ENCODE measurements at regions not wholly inside any gene's neighbourhood (a gene's known extent, or its start where the extent isn't known, plus 50 kb on each side); places are given as distances from the start of the nearest gene placed in this dataset.

DNA sequence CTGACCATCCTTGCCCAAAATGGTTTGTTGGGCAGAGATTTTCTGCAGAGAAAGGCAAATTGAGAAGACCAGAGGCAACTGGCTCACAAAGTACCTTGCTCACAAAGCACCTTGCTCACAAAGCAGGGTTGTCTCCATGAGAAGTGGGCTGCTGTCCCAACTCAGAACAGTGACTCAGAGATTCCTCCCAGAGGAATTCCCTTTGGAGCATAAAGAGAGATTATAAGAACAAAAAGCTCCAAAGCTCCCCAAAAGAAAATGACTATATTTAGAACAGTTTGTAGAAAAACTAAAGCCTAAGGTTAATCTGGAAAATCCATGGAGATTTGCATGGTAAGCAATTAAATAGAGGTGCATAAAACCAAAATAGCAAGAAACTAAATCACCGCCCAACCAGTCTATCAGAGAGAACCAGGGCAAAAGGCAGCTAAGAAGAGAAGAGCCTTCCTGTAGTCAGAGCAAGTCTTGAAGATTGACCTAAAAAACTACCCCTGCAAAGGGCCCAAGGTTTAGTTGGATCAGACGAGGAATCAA, 731.4 kb downstream of the FAT4 start:
- no peak overlapping the region for H3K4me3 ChIP-seq (ENCODE audit: low read depth, low read length)
- TF ChIP-seq, protein P1, sequence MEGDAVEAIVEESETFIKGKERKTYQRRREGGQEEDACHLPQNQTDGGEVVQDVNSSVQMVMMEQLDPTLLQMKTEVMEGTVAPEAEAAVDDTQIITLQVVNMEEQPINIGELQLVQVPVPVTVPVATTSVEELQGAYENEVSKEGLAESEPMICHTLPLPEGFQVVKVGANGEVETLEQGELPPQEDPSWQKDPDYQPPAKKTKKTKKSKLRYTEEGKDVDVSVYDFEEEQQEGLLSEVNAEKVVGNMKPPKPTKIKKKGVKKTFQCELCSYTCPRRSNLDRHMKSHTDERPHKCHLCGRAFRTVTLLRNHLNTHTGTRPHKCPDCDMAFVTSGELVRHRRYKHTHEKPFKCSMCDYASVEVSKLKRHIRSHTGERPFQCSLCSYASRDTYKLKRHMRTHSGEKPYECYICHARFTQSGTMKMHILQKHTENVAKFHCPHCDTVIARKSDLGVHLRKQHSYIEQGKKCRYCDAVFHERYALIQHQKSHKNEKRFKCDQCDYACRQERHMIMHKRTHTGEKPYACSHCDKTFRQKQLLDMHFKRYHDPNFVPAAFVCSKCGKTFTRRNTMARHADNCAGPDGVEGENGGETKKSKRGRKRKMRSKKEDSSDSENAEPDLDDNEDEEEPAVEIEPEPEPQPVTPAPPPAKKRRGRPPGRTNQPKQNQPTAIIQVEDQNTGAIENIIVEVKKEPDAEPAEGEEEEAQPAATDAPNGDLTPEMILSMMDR (IDR thresholded peaks at IDR 0.05; ENCODE audit: borderline replicate concordance, insufficient read depth, low read depth, low read length) = no peak

DNA sequence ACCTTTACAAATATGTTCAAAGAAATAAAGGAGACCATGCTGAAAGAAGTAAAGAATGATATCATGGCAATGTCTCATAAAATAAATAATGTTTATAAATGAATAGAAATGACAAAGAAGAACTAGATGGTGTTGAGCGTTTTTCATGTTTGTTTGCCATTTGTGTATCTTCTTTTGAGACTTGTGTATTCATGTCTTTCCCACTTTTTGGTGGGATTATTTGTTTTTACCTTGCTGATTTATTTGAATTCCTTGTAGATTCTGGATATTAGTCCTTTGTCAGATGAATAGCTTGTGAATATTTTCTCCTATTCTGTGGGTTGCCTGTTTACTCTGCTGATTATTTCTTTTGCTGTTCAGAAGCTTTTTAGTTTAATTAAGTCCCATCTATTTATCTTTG, 732.4 kb downstream of the FAT4 start:
- TF ChIP-seq, protein P1 (IDR thresholded peaks at IDR 0.05; ENCODE audit: borderline replicate concordance, insufficient read depth, low read depth, low read length) = no peak
- H3K4me3 ChIP-seq (ENCODE audit: low read depth, low read length) = no peak overlapping the region

DNA sequence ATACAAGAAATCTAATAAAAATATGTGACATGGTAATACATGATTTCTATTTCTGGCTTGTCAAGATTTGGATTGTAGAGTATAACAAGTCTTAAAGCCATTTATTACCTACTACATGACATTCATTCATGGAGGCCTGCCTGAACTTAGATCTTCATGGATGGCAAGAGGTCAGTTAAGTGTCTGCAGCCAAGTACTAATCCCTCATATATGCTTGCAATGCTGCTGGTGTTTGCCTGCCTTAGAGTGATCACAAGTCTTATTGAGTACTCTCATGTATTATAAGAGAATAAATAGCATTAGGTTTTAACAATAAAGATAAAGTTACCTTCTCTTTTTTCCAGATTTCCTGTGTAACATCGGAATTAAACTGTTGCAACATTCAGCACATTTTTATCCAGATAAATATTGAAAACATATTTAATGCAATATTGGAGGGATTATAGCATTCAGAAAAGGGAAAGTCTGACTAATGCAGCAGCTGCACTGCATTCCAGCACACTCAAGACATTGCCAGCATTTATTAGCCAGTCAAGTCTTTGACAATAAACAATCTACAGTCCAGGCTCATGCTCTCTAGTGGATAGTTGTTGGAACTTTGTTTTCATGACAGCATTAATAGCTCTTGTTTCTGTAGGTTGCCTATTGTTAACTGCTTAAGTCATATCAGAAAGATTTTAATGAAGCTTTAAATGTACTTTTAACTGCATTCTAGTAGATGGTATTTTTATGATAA, 737.1 kb downstream of the FAT4 start:
- TF ChIP-seq, protein P1 (IDR thresholded peaks at IDR 0.05; ENCODE audit: borderline replicate concordance, insufficient read depth, low read depth, low read length) = no peak
- no peak overlapping the region for H3K4me3 ChIP-seq (ENCODE audit: low read depth, low read length)

DNA sequence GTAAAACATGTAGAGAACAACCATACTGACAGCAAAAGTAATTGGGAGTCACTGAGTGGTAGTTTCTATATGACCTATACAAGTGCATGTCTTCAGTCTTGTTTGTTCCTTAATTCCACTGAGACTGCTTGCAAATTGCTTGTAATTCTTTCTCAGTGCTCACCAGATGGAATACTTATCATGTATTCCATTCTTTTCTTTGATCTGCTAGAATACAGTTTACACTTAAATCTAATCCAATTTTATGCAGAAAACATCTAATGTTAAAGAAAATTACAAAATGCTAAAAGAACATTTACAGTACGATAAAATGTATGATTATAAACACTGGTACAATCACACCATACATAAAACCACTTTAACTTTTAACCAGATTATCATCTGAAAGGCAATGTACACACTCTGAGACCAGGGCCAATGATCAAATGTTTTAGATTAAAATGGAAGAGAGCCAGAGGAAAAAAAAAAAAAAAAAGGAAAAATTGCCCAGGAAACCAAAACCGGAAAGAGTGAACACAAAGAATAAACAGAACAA, 741.4 kb downstream of the FAT4 start:
- TF ChIP-seq, protein P1 (IDR thresholded peaks at IDR 0.05; ENCODE audit: borderline replicate concordance, insufficient read depth, low read depth, low read length) = no peak

DNA sequence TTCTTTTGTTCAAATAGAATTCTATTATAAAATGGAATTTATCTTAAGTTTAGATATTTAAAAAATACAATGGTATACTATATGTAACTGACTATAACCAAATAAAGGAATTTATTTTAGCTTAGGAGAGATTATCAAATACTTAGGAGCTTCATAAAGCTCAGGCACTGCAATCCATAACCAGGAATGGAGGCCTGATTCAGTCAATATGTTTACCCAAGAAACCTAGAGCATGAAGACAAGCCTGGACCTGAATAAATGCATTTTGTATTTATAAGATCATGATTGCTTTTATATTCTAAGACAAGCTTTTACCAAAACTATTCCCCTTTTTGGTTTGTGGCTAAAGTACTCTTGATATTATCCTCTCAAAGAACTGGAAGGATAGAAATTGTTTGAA, 742.6 kb downstream of the FAT4 start:
- H3K4me3 ChIP-seq (ENCODE audit: low read depth, low read length) = no peak overlapping the region
- TF ChIP-seq, protein P1 (IDR thresholded peaks at IDR 0.05; ENCODE audit: borderline replicate concordance, insufficient read depth, low read depth, low read length) = no peak

More for the DNA sequence above, 741.4 kb downstream of the FAT4 start:
- H3K4me3 ChIP-seq (ENCODE audit: low read depth, low read length) = no peak overlapping the region

DNA sequence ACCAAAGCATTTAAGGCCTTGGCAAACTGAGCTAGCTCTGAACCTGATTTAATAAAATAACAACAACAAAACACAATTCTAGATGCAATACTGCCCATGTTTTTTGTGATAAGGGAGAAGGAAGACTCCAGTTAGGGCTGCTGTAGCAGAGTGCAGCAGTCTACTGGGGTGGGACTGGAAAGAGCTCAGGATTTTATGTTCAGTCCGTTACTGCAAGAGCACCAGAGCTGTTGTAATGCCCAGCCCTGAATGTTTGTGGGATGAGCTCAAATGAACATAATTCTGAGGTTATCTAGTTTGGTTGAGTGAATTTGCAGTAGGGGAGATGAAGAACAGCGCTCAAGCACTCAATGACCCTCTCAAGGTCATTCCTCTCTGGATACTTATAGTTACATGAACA, 743.8 kb downstream of the FAT4 start:
- H3K4me3 ChIP-seq (ENCODE audit: low read depth, low read length) = no peak overlapping the region
- TF ChIP-seq, protein P1 (IDR thresholded peaks at IDR 0.05; ENCODE audit: borderline replicate concordance, insufficient read depth, low read depth, low read length) = no peak

DNA sequence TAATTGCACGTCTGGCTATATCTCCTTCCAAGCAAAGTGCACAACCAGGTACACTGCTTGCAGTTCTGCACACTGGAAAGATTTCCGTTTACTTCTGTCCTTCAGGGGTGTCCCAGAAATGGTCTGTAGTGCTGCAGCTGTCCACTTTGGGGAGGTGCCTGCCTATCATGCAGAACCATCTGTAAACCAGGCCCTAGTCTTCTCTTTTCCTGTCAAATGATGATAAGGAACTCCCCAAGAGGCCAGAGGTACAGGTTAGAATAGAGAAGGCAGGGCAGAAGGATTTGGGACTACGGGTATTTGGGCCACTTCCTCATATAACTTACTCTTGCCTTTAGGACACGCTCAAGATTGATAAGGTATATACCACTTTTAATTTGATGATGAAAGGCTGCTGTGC, 746.9 kb downstream of the FAT4 start:
- no peak overlapping the region for H3K4me3 ChIP-seq (ENCODE audit: low read depth, low read length)
- TF ChIP-seq, protein P1 (IDR thresholded peaks at IDR 0.05; ENCODE audit: borderline replicate concordance, insufficient read depth, low read depth, low read length) = no peak

Measured in GM12875 (cell line).